Stimulated activated CD8-positive, alpha-beta memory T cell treated with anti-CD3 and anti-CD28 coated beads, Interleukin-4, amount 100 ng/mL, for 48 hours (primary cell): ENCODE measurements at regions not wholly inside any gene's neighbourhood (a gene's known extent, or its start where the extent isn't known, plus 50 kb on each side); places are given as distances from the start of the nearest gene placed in this dataset.
A peak's percentile ranks its signal among the peaks of the same experiment; 100 is the strongest.
"Not testable (repeated sequence)": the region's sequence is repeated elsewhere in the genome, so short reads cannot be mapped to it uniquely, and the experiment has no call there.

Source experiments
- DNase-seq: peaks from one replicate; pipeline ENCODE4 v3.0.0-alpha.2; 2020

- DNase-seq, result no peak
These were observed 180.1 kb downstream of the SYK start for GRCh38 chr9:90981726-90982125.

DNA sequence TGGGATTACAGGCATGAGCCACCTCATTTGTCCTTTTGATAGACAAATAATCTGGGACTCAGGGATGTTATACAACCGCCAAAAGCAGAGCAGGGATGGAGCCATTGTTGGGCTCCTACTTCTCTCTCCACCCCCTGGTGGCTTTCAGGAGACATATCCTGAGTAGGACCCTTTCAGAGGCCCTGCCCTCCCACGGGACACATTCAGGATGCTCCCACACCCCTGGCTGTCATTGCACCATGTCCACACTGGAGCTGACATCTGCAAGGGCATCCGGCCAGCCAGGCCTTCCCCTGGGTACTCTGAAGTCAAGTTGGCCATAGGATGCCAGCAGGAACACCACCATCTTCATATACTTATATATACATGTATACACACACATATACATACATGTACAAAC is 181.8 kb downstream of the SYK start:
- no peak for DNase-seq

- no peak for DNase-seq
These were observed 184.0 kb downstream of the SYK start for GRCh38 chr9:90985631-90986030.

DNA sequence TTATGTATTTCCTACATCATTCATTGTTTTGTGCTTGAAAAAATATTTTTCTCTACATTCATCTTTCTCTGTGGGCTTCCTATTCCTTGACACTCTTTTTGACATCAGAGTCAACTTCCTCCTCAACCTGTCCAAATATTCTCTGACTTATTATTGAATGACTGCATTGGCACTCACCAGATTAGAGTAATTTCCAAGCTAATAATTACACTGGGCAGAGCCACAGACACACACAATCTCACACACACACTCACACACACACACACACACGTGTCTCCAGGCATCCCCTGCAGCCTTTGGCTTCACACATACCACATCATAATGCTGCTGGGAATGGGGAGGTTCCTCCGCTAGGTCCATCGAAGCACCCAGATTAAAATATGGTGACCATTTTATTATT is 184.5 kb downstream of the SYK start:
- no peak for DNase-seq

DNA sequence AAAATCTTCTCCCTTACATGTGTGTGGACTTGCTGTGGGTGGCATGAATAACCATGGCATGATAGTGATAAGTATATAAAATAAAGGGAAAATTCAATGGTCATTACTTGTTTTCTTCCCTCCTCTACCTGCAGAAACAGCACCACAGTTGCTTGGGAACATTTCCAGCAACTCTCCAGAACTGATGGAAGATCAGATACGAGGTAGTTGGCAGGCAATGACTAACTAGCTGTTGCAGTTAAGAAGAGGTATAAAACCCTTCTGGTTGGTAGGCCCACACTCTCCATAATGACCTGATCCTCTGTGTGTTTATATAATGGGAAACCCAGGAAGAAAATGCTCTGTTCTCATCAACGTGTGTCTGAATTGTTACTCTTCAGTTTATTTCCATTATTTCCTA is 185.9 kb downstream of the SYK start:
- no peak for DNase-seq

- DNase-seq, result no peak
These were observed 186.7 kb downstream of the SYK start for GRCh38 chr9:90988318-90988717.

DNA sequence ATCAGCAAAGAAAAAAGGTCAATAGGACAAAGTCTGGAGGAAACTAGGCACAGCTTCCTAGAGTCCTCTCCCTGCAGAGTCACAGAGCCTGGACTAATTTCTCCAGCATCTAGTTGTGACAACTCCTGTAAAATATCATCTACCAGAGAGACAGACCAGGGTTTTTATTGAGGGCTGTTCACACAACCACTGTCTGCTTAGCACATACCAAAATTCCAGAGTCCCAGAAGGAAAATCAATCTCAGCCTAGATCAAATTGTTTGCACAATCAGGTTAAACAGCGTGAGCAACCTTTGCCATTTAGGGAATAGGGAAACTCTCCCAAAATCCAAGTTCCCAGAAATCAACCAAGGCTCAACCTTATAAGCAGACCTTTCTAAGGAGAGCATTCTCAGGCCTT is 190.3 kb downstream of the SYK start:
- DNase-seq, result no peak

DNA sequence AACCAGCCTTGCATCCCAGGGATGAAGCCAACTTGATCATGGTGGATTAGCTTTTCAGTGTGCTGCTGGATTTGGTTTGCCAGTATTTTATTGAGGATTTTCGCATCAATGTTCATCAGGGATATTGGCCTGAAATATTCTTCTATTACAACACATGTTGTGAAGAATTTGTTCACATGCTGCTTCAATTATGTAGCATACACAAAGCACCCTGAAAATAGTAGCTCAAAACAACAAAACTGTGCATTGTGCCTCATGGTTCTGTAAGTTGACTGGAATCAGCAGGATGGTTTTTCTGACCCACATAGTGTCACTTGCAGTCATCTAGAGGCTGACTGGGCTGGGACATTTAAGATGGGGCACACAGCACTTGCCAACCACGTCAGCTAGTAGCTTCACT is 193.9 kb downstream of the SYK start:
- no peak for DNase-seq

DNA sequence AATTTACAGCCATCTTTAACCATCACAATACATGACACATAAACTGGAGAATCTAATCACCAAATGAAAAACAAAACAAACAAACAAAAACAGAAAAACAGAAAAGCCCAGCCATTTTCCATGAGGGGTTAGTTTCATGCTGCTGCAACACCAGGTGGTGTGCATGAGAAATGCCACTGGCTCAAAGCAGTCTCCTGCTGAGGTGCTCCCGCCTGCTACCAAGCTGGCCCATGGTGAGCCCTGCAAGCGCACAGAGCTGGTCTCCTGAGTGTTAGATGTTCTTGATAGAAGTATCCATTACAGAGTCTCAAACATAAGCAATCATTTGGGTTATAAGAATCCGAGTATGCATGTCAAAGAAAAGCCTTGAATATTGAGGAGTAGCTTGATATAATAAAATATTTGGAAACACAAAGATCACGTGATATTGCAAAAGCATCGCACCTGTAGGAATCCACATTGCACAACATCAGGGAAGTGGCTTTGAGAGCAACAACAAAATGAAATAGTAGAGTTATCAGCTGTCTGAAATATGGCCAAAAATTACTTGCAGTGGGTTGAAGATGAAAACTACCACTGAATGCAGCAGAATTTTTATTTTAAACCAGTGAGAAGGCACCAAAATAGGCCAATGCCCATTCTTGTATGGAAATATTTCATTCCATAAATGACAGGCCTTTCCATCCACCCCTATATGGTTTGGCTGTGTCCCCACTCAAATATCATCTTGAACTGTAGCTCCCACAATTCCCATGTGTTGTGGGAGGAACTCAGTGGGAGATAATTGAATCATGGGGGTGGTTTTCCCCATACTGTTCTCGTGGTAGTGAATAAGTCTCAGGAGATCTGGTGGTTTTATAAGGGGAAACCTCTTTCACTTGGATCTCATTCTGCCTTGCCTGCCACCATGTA is 194.8 kb downstream of the SYK start:
- no peak for DNase-seq

DNA sequence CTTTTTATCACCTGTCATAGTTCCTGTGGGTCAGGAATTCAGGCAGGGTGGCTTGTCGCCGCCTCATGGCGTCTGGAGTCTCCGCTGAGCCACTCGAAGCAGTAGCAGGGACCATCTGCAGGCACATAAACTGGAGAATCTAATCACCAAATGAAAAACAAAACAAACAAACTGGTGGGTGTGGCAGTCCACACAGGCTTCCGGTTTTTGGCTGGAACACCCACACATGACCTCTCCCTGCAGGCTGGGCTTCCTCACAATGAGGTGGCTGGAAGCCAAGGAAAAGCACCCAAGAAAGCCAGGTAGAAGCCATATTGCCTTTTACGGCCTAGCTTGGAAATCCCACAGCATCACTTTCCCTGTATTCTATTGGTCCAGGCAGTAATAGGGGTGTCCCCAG is 197.0 kb downstream of the SYK start:
- DNase-seq, result no peak

DNA sequence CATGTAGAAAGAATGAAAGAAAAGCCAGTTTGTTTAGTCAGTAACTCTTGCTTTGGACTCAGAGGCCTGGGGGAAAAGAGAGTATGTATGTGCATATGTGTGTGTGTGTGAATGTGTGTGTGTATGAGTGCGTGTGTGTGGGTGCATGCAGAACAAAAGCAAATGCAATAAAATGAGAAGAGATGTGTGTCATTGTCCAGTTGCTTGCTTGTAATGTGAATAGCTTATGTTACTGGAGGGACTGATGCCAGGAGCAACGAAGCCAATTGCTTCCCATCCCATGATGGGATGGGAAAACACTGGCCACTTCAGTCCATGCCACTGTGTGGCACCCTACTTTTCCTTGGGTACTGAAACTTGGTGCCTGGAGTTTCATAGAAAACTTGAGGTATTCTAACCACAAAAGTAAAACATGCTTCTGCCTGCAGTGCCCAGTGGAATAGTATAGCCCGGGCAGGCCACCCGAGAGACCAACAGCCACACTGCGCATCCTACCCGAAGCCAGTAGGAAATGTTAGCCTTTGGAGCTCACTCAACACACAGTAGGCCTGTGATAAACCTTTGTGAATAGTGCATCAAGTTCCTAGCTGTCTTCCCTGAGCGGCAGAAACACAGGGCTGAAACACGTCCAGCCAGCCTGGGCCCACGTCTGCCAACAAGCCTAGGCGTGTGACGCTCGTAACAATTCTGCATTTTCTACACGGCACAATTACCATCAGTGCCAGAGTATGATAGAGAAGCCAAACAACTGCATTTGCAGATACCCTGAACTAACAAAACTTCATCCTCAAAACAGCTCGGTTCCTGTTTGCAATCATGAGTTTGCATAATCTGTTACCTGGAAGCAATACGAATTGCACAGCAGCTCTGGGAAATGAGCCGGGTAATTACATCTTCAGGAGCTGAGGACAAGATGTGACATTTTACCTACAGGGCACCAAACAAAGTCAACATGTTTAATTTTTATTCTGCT is 198.1 kb downstream of the SYK start:
- no peak for DNase-seq

GRCh38 chr9:91001146-91001611 is 199.6 kb downstream of the SYK start:
- DNase-seq, result peak; percentile 28

DNA sequence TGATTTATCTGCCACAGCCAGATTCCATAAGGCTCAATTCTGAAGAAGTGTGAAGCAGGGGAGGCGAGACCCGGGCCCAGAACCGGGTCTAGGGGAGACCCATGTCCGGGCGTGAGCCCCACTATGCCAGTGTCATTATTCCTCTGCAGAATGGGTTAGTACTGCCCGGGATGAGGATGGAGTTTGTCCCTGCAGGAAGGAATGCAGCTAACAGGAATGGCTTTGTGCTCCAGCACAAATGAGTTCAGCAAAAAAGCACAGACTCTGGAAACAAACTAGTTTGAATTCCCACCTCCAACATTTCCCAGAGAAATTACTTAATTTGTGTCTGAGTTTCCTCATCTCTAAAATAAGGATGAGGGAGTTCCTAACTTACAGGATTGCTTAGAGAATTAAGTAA is 202.9 kb downstream of the SYK start:
- no peak for DNase-seq

- no peak for DNase-seq
These were observed 203.4 kb downstream of the SYK start for GRCh38 chr9:91004992-91005391.

DNA sequence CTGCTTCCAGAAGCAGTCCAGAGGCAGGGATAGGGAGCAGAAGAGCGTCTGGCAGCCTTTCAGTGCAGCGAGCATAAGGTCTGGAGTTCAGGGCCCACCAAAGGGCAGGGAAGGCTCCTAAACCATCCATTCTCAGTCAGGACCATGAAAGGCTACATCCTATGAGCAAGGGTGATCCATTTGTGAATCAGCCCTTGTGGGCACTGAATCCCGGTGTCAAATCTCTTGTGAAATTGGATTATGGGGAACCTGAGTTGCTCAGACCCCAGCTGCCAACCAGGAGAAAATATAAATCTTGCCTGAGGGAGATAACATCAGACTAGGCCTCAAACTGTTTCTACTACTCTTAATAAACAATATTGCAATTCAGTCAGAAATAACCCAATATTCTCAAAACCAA is 204.4 kb downstream of the SYK start:
- DNase-seq, result no peak

GRCh38 chr9:91008568-91008967 is 206.9 kb downstream of the SYK start:
- no peak for DNase-seq

- no peak for DNase-seq
These were observed 210.3 kb downstream of the SYK start for GRCh38 chr9:91011891-91012290.

DNA sequence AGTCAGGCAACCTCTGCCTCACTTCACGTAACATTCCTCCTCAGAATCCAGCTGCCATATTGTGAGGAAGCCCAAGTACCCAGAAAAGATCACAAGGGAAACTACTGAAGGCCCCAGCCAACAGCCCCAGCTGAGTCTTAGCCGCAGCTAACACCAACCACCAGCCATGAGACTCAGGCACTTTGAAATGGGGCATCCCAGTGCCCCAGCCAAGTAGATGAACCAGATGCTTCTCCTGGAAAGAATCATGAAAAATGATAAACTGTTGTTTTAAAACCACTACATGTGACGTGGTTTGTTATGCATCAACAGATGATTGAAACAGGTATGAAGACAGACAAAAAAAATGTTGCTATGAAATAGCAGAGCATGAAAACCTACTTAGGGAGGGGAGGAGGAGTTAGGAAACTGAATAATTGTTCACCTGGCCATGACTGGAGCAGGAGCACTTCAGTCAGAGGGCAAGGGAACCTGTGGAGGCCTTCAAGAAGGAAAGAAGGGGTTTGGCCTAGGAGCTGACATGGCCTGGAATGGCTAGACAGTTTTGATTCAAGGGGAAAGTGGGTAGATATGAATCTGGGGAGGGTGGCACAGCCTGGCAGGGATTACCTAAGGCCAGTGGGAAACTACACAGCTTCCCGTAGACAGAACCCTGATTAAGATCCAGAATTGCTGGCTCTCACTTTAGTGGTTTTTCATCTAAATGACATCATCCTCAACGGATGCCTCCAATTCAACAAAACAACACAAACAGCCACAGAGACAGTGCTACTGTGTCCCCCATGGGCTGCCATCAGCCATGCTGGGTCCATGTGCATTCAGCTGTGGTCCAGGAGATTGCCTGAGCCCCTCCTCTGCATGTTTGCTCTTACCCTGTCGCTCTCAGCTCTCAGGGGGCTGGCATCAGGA is 211.6 kb downstream of the SYK start:
- no peak for DNase-seq

DNA sequence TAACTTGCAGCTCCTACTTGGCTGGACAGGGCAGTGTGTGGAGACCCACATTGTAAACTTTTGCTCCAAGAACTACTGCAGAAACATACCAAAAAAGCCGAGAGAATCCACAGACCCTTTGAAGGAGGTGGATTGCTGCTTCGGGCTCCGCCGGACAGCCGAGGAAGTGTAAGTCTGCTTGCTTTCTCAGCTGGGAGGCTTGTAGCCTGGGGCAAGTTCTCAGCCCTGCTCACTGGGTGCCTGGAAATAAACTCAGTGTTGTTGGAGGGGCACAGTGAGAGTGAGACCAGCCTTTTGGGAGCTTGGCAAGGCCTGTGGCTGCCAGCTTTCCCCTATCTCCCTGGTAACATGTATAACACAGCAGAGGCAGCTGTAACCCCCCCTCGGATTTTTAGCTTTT is 215.6 kb downstream of the SYK start:
- DNase-seq, result no peak

- not testable (repeated sequence) for DNase-seq
These were observed 218.3 kb downstream of the SYK start for GRCh38 chr9:91019871-91020270.

GRCh38 chr9:91021656-91022055 is 220.0 kb downstream of the SYK start:
- DNase-seq, result not testable (repeated sequence)

- DNase-seq, result no peak
These were observed 222.1 kb downstream of the SYK start for GRCh38 chr9:91023741-91024140.

- no peak for DNase-seq
These were observed 223.2 kb downstream of the SYK start for GRCh38 chr9:91024841-91025240.
